ENCODE measurements at regions not wholly inside any gene's neighbourhood (a gene's known extent, or its start where the extent isn't known, plus 50 kb on each side); places are given as distances from the start of the nearest gene placed in this dataset.
"Not testable (repeated sequence)": the region's sequence is repeated elsewhere in the genome, so short reads cannot be mapped to it uniquely, and the experiment has no call there.

GRCh38 chr1:227417756-227418480 is 99.6 kb upstream of the CDC42BPA start:
- H3K9me3 ChIP-seq: no peaks in the 10 kb centered on the region
- H3K4me3 ChIP-seq: no peak overlapping the region
- H3K27me3 ChIP-seq (ENCODE audit: low read depth): no peaks in the 10 kb centered on the region
- no peaks in the 10 kb centered on the region for H3K36me3 ChIP-seq (replicated peaks)
- in situ Hi-C loops (cut with MboI; ENCODE audit: low sequenced_read_pairs): no loop called here
- H3K4me1 ChIP-seq: no peaks in the 10 kb centered on the region
- no peak for DNase-seq (ENCODE audit: low spot score in 2 of 2)

GRCh38 chr1:227416156-227416830 is 98.0 kb upstream of the CDC42BPA start:
- Histone ChIP-seq H3K27me3 (ENCODE audit: low read depth) (no peaks in the 10 kb centered on the region), H3K36me3 (replicated peaks) (no peaks in the 10 kb centered on the region), H3K9me3 (no peaks in the 10 kb centered on the region), H3K4me1 (no peaks in the 10 kb centered on the region), H3K4me3 (no peak overlapping the region)
- DNase-seq (ENCODE audit: low spot score in 2 of 2): no peak
- in situ Hi-C loops (cut with MboI; ENCODE audit: low sequenced_read_pairs): no loop called here

DNA sequence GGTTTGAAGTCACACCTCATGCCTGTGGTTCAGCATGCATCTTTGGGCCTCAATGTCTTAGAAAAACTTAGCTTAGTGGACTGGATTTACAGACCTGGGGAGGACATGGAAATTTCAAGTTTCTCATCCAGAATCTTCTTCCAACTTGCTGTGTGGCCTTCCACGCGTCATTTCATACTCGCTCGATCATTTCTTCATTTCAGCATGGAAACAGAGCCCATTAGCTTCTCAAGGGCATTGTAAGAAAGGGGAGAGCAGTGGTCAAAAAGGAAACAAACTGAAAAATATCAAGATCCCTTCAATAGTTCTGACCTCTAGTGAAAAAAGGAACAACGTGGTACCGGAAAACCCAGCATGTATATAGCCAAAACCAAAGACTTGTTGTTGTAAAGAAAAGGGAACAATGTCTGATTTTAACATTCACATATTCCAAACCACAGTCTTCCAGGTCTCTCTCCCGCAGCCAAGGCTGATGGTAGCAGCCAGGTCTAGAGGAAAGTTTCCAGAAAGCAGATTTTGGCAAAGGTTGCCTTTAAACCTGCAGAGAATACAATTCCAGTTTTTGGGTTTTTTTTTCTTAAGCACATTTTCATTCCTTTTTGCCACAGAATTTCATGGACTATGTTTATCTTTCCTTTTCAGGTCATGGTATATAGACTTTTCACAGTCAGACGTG is 97.0 kb upstream of the CDC42BPA start:
- Histone ChIP-seq H3K36me3 (replicated peaks) (no peaks in the 10 kb centered on the region), H3K27me3 (ENCODE audit: low read depth) (0 out of 2 replicates have a peak, but pooled peaks cover 2% of the 10 kb centered on the region), H3K4me1 (no peaks in the 10 kb centered on the region), H3K4me3 (no peak overlapping the region), H3K9me3 (no peaks in the 10 kb centered on the region; the same call in 1 of the 2 replicates)
- in situ Hi-C loops (cut with MboI; ENCODE audit: low sequenced_read_pairs): no loop called here
- DNase-seq (ENCODE audit: low spot score in 2 of 2): no peak

DNA sequence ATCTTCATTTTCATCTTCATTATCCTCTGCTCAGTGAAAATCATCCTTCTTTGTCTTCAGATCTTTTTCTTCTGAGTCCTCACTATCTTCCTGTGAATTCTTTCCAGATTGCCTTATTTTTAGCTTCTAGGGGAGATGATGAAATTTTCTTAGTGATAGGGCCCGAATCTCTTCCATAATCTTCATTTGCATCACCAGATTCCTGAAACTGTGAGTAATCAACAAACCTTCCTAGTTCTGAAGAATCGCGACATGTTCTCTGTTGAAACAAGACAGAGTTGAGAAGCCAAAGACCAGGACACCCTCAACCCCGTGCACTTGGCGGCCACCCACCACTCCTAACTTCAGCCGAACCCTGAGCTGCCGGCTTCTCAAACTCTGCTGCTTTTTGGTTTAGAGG is 92.8 kb upstream of the CDC42BPA start:
- DNase-seq (ENCODE audit: low spot score in 2 of 2): no peak
- H3K27me3 ChIP-seq (ENCODE audit: low read depth): peaks cover 6% of the 10 kb centered on the region; the same call in 1 of the 2 replicates
- in situ Hi-C loops (cut with MboI; ENCODE audit: low sequenced_read_pairs): no loop called here
- no peaks in the 10 kb centered on the region; the same call in 1 of the 2 replicates for H3K9me3 ChIP-seq
- no peak overlapping the region for H3K4me3 ChIP-seq
- H3K4me1 ChIP-seq: no peaks in the 10 kb centered on the region
- no peaks in the 10 kb centered on the region for H3K36me3 ChIP-seq (replicated peaks)

- in situ Hi-C loops (cut with MboI; ENCODE audit: low sequenced_read_pairs); H3K36me3 ChIP-seq (replicated peaks); H3K9me3 ChIP-seq; H3K27me3 ChIP-seq (ENCODE audit: low read depth); H3K4me3 ChIP-seq; DNase-seq (ENCODE audit: low spot score in 2 of 2); H3K4me1 ChIP-seq: not testable (repeated sequence)
These were observed 88.0 kb upstream of the CDC42BPA start for GRCh38 chr1:227406332-227406731.

- H3K36me3 ChIP-seq (replicated peaks): no peaks in the 10 kb centered on the region
- no peaks in the 10 kb centered on the region for H3K4me1 ChIP-seq
- in situ Hi-C loops (cut with MboI; ENCODE audit: low sequenced_read_pairs): no loop called here
- H3K9me3 ChIP-seq: no peaks in the 10 kb centered on the region
- no peak for DNase-seq (ENCODE audit: low spot score in 2 of 2)
- H3K27me3 ChIP-seq (ENCODE audit: low read depth): peaks cover 5% of the 10 kb centered on the region; the same call in 1 of the 2 replicates
- no peak overlapping the region for H3K4me3 ChIP-seq
These were observed 85.2 kb upstream of the CDC42BPA start for GRCh38 chr1:227403535-227403934.

GRCh38 chr1:227401562-227402342 is 83.5 kb upstream of the CDC42BPA start:
- H3K4me3 ChIP-seq: no peak overlapping the region
- in situ Hi-C loops (cut with MboI; ENCODE audit: low sequenced_read_pairs): no loop called here
- H3K27me3 ChIP-seq (ENCODE audit: low read depth): 0 out of 2 replicates have a peak, but pooled peaks cover 2% of the 10 kb centered on the region
- H3K4me1 ChIP-seq: no peaks in the 10 kb centered on the region
- H3K9me3 ChIP-seq: no peaks in the 10 kb centered on the region
- no peaks in the 10 kb centered on the region for H3K36me3 ChIP-seq (replicated peaks)
- no peak for DNase-seq (ENCODE audit: low spot score in 2 of 2)

GRCh38 chr1:227399152-227399730 is 80.9 kb upstream of the CDC42BPA start:
- no peak for DNase-seq (ENCODE audit: low spot score in 2 of 2)
- in situ Hi-C loops (cut with MboI; ENCODE audit: low sequenced_read_pairs): no loop called here
- Histone ChIP-seq H3K9me3 (no peaks in the 10 kb centered on the region), H3K27me3 (ENCODE audit: low read depth) (0 out of 2 replicates have a peak, but pooled peaks cover 2% of the 10 kb centered on the region), H3K36me3 (replicated peaks) (no peaks in the 10 kb centered on the region), H3K4me1 (no peaks in the 10 kb centered on the region), H3K4me3 (no peak overlapping the region)

DNA sequence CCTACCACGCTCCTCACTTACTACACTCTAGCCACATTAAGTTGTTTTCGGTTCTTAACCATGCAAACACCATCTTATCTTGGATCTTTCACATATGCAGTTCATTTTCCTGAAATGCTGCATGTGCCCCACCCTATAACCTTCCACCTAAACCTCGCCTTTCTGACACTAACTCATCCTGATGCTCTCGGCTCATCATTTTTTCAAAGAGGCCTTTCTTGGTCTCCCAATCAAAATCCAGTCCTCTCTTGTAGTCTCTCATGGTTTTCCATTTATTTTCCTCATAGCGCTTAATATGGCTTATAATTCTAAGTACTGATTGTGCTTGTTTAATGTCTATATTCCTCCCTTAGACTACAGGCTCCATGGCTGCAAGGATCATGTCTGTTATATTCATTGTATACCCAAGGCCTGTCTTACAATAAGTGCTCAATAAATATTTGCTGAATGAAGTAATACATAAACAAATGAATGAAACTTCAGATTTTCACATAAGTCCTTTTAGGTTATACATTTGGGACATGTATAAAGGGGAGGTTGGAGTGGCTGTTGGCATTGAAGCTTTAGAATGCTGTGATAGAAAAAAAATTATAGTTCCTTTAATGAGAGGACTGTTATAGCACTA is 79.2 kb upstream of the CDC42BPA start:
- Histone ChIP-seq H3K27me3 (ENCODE audit: low read depth) (0 out of 2 replicates have a peak, but pooled peaks cover 2% of the 10 kb centered on the region), H3K4me3 (no peak overlapping the region), H3K4me1 (no peaks in the 10 kb centered on the region), H3K36me3 (replicated peaks) (no peaks in the 10 kb centered on the region), H3K9me3 (no peaks in the 10 kb centered on the region)
- no peak for DNase-seq (ENCODE audit: low spot score in 2 of 2)
- in situ Hi-C loops (cut with MboI; ENCODE audit: low sequenced_read_pairs): no loop called here

DNA sequence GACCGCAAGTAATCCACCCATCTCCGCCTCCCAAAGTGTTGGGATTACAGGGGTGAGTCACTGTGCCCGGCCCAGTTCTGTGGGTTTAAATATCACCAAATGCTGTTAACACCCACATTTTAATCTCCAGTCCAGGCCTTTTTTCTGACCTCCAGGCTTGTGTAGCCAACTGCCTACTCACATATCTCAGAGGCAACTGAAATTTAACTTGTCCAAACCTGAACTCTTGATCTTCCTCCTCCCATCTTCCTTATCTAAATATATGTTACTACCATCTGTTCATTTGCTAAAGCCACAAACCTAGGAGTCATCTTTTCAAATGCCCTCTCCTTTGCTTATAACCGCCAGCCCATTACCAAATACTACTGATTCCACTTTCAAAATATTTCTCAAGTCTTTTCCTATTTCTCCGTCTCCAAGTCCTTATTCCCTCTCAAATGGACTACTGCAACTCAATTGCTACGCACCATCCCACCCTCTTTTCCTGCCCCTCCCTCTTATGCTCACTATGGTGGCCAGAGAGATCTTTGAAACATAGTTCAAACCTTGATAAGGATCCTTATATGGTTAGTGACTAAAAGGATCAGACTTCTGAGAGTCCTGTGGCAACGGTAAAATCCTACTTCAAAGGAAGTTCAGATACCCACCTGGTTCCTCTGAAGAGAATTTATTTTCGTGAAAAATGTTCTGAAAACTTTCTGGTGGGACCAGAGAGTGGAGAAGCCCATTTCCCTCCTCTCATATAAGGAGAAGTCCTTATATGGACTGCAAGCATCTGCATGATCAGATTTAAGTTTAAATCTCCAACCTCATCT is 78.5 kb upstream of the CDC42BPA start:
- 0 out of 2 replicates have a peak, but pooled peaks cover 2% of the 10 kb centered on the region for H3K27me3 ChIP-seq (ENCODE audit: low read depth)
- no peak for DNase-seq (ENCODE audit: low spot score in 2 of 2)
- H3K4me3 ChIP-seq: no peak overlapping the region
- no peaks in the 10 kb centered on the region for H3K36me3 ChIP-seq (replicated peaks)
- in situ Hi-C loops (cut with MboI; ENCODE audit: low sequenced_read_pairs): no loop called here
- no peaks in the 10 kb centered on the region for H3K9me3 ChIP-seq
- peaks cover 4% of the 10 kb centered on the region for H3K4me1 ChIP-seq

DNA sequence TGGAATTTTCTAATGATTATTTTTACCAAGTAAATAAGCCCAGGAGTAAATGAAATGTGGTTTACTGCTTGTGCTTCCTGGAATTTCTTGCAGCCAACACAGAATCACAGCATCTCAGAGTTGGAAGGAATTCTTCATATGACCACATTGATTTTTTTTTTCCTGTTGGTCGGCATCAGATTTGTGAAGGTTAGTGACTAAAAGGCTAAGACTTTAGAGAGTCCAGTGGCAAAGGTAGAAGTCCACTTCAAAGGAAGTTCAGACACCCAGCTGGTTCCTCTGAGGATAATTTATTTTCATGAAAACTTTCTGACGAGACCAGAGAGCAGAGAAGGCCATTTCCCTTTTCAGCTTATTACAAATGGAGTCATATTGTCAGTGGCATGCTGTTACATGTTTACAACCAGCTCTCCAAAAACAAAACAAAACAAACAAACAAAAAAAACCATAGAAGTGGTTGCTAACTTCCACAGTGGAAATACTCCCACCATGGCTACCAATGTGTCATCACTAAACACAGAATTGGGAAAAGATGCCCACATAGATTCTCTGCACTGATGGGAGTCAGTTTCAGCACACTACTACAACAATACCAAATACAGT is 77.2 kb upstream of the CDC42BPA start:
- Histone ChIP-seq H3K9me3 (no peaks in the 10 kb centered on the region), H3K4me3 (no peak overlapping the region), H3K27me3 (ENCODE audit: low read depth) (0 out of 2 replicates have a peak, but pooled peaks cover 2% of the 10 kb centered on the region), H3K4me1 (peaks cover 15% of the 10 kb centered on the region), H3K36me3 (replicated peaks) (no peaks in the 10 kb centered on the region)
- in situ Hi-C loops (cut with MboI; ENCODE audit: low sequenced_read_pairs): no loop called here
- DNase-seq (ENCODE audit: low spot score in 2 of 2): no peak
